HG02938 (cell line): ENCODE measurements at regions not wholly inside any gene's neighbourhood (a gene's known extent, or its start where the extent isn't known, plus 50 kb on each side); places are given as distances from the start of the nearest gene placed in this dataset.

Experiments used
- ATAC-seq: cut with Tn5 transposase; IDR thresholded peaks from one replicate; pipeline ENCODE4 v1.9.1; 2021; ENCODE audit warnings: mild to moderate bottlenecking, moderate library complexity; ENCODE audit not compliant: unreplicated experiment

GRCh38 chr6:66402873-66403272 lies 695.8 kb upstream of the EYS start:
- no peak for ATAC-seq

- no peak for ATAC-seq
These were observed 689.5 kb upstream of the EYS start for GRCh38 chr6:66396549-66396948.

- no peak for ATAC-seq
These were observed 689.1 kb upstream of the EYS start for GRCh38 chr6:66396145-66396544.

- no peak for ATAC-seq
These were observed 683.4 kb upstream of the EYS start for GRCh38 chr6:66390393-66390792.

- ATAC-seq: no peak
These were observed 669.0 kb upstream of the EYS start for GRCh38 chr6:66376001-66376400.

- no peak for ATAC-seq
These were observed 662.4 kb upstream of the EYS start for GRCh38 chr6:66369407-66369806.

GRCh38 chr6:66362888-66363287 lies 655.9 kb upstream of the EYS start:
- no peak for ATAC-seq

- no peak for ATAC-seq
These were observed 654.9 kb upstream of the EYS start for GRCh38 chr6:66361886-66362285.

- ATAC-seq: no peak
These were observed 650.8 kb upstream of the EYS start for GRCh38 chr6:66357781-66358180.

GRCh38 chr6:66355471-66355870 lies 648.4 kb upstream of the EYS start:
- no peak for ATAC-seq

GRCh38 chr6:66344796-66345195 lies 637.8 kb upstream of the EYS start:
- ATAC-seq: no peak

GRCh38 chr6:66340736-66341135 lies 633.7 kb upstream of the EYS start:
- ATAC-seq: no peak

- no peak for ATAC-seq
These were observed 629.1 kb upstream of the EYS start for GRCh38 chr6:66336176-66336575.

GRCh38 chr6:66328200-66328599 lies 621.2 kb upstream of the EYS start:
- no peak for ATAC-seq

GRCh38 chr6:66326228-66326627 lies 619.2 kb upstream of the EYS start:
- ATAC-seq: no peak

GRCh38 chr6:66321017-66321416 lies 614.0 kb upstream of the EYS start:
- no peak for ATAC-seq

- no peak for ATAC-seq
These were observed 600.5 kb upstream of the EYS start for GRCh38 chr6:66307490-66307889.

GRCh38 chr6:66291905-66292304 lies 584.9 kb upstream of the EYS start:
- ATAC-seq: no peak

- ATAC-seq: no peak
These were observed 582.9 kb upstream of the EYS start for GRCh38 chr6:66289889-66290288.

GRCh38 chr6:66278115-66278514 lies 571.1 kb upstream of the EYS start:
- no peak for ATAC-seq

GRCh38 chr6:66277400-66277799 lies 570.4 kb upstream of the EYS start:
- ATAC-seq: no peak

- no peak for ATAC-seq
These were observed 558.7 kb upstream of the EYS start for GRCh38 chr6:66265737-66266136.

- ATAC-seq: no peak
These were observed 557.4 kb upstream of the EYS start for GRCh38 chr6:66264376-66264775.
